Body of pancreas (tissue), 4 donors: ENCODE measurements at regions not wholly inside any gene's neighbourhood (a gene's known extent, or its start where the extent isn't known, plus 50 kb on each side); places are given as distances from the start of the nearest gene placed in this dataset.

Source experiments
- ATAC-seq: fragments of 150-250 bp; one replicate; pipeline ENCODE4 v1.9.1; 2016
- DNase-seq, 4 donors: peaks; one replicate each; pipeline ENCODE4 v3.0.0-alpha.2; 2019
- H3K27ac ChIP-seq, 4 donors: fragments of 200-600 bp; sonication (generic); 1 replicate in 3 of 4; 2 replicates in 1 of 4; pipeline versions ENCODE4 v1.5.1 to v1.6.1; 2016 to 2019; ENCODE audit warnings: mild to moderate bottlenecking in 1 of 4, mixed read lengths in 1 of 4, moderate library complexity in 1 of 4
- H3K27me3 ChIP-seq, 2 donors: fragments of 200-600 bp; sonication (generic); one replicate each; pipeline ENCODE4 v1.6.0; 2016; ENCODE audit warnings: mild to moderate bottlenecking in 1 of 2
- H3K36me3 ChIP-seq, 2 donors: fragments of 200-600 bp; sonication (generic); replicated peaks in 1 of 2; 2 replicates each; pipeline ENCODE4 v1.5.1; 2016; ENCODE audit warnings: low read depth in 2 of 2; ENCODE audit not compliant: insufficient read depth in 1 of 2
- H3K4me1 ChIP-seq: fragments of 200-600 bp; sonication (generic); one replicate; pipeline ENCODE4 v1.6.0; 2016
- H3K4me3 ChIP-seq, 2 donors: fragments of 200-600 bp; sonication (generic); 1 replicate in 1 of 2; 2 replicates in 1 of 2; pipeline ENCODE4 v1.5.1; 2016 to 2019
- H3K9me3 ChIP-seq, 3 donors: fragments of 200-600 bp; sonication (generic); 1 replicate in 2 of 3; 2 replicates in 1 of 3; pipeline ENCODE4 v1.5.1; 2016
- CTCF ChIP-seq, 7 experiments: fragments of 450-650 bp in 4 of 7; fragments of 200-600 bp in 3 of 7; sonication (generic) in 3 of 7; IDR thresholded peaks; one replicate each; pipeline ENCODE4 v1.5.1; 2016 to 2019; ENCODE audit warnings: antibody characterized with exemption in 7 of 7
- POLR2A ChIP-seq, 3 donors: fragments of 450-650 bp; IDR thresholded peaks; one replicate each; pipeline ENCODE4 v1.6.1; 2016; ENCODE audit warnings: antibody characterized with exemption in 3 of 3, mild to moderate bottlenecking in 2 of 3
- WGBS, 2 donors: methylation state at CpG; one replicate each; pipeline ENCODE4 v1.1.5; 2017; 5-methylcytosine and 5-hydroxymethylcytosine counted together
- intact Hi-C: fragments of 100-400 bp; cut with DNase I; formaldehyde crosslinking; loops from one replicate; pipeline ENCODE4 v1.15.1; 2023

DNA sequence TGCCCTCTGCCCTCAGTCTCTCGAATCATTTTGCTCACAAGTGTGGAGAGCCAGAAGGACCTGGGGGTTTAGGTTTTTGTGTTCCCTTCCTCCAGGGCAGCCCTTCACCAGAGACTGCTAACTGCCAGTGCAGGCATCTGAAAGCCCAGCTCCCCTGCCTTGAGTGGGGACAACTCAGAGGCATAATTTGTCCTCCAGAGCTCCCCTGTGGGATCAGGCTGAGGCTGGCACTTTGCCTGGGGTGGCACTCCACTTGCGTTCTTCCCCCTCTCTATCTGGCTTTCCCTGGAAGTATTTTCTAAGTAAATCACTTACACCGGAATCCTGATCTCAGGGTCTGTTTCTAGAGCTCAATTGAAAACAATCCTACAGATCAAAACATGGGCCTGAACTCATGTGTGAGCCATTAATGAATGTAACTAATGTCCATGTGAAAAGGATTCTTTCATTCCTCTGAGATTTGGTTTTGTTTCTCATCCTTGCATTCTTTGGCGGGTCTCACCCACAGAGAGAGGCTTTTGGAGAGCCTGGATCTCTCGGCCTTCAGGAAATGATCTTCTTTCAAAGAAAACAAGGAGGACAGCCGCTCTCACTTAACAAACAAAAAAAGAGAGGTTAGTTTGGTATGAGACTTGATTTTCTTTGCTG, 125.7 kb upstream of the RIPOR2 start:
- intact Hi-C loops, result no loop called here
- no peaks in the 10 kb centered on the region for H3K4me1 ChIP-seq
- no peak overlapping the region for H3K27ac ChIP-seq
- no peak overlapping the region for H3K4me3 ChIP-seq
- H3K36me3 ChIP-seq, result no peaks in the 10 kb centered on the region
- no peaks in the 10 kb centered on the region for H3K27me3 ChIP-seq
- no peak for DNase-seq
- TF ChIP-seq POLR2A (IDR thresholded peaks at IDR 0.05), result no peak
- TF ChIP-seq CTCF (IDR thresholded peaks at IDR 0.05), result no peak
- 75 to 77% methylated on average over 6 of the region's 6 CpGs for WGBS, 2 donors
- no peak for ATAC-seq
- no peaks in the 10 kb centered on the region for H3K9me3 ChIP-seq

DNA sequence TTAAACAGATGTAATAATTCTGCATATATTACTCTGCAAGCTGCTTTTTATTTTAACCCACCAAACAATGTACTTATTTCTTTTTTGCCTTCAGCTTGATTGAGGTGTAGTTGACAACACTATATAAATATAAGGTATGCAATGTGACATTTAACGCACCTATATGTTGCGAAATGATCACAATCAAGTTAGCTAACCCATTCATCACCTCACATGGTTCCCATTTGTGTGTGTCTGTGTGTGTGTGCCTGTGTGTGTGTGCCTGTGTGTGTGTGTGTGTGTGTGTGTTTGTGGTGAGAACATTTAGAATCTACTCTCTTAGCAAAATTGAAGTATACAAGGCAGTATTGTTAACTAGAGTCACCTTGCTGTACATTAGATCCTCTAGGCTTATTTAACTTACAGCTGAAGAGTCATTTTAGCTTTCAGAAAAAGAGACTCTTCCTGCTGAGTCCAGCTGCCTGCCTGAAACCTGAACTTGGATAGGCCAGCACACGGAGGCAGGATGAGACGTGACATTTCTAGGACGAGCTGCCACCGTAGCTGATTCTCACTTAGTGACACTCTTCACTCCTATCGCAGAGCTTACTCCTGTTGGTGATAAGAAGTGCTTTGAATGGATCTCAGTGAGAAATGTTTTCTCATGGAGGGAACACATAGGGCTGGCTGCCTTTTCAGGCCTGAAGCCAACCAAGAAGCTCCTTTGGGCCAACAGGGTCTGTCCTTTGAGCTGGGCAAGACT, 126.5 kb upstream of the RIPOR2 start:
- Histone ChIP-seq H3K27me3 (no peaks in the 10 kb centered on the region), H3K27ac (no peak overlapping the region), H3K36me3 (no peaks in the 10 kb centered on the region), H3K4me1 (no peaks in the 10 kb centered on the region), H3K9me3 (no peaks in the 10 kb centered on the region), H3K4me3 (no peak overlapping the region)
- 52 to 66% methylated on average over 7 of the region's 7 CpGs for WGBS, 2 donors
- DNase-seq (no peak), ATAC-seq (no peak)
- no peak for TF ChIP-seq POLR2A (IDR thresholded peaks at IDR 0.05)
- TF ChIP-seq CTCF (IDR thresholded peaks at IDR 0.05), result no peak
- intact Hi-C loops, result no loop called here

GRCh38 chr6:25064006-25064405, 128.2 kb upstream of the RIPOR2 start:
- no peak for ATAC-seq
- DNase-seq, result no peak
- Histone ChIP-seq H3K9me3 (no peaks in the 10 kb centered on the region), H3K27me3 (no peaks in the 10 kb centered on the region), H3K4me1 (no peaks in the 10 kb centered on the region), H3K36me3 (no peaks in the 10 kb centered on the region), H3K4me3 (no peak overlapping the region), H3K27ac (no peak overlapping the region)
- WGBS, 2 donors, result 95 to 100% methylated on average over 2 of the region's 2 CpGs
- intact Hi-C loops, result no loop called here
- TF ChIP-seq POLR2A (IDR thresholded peaks at IDR 0.05) (no peak), CTCF (IDR thresholded peaks at IDR 0.05) (no peak)

DNA sequence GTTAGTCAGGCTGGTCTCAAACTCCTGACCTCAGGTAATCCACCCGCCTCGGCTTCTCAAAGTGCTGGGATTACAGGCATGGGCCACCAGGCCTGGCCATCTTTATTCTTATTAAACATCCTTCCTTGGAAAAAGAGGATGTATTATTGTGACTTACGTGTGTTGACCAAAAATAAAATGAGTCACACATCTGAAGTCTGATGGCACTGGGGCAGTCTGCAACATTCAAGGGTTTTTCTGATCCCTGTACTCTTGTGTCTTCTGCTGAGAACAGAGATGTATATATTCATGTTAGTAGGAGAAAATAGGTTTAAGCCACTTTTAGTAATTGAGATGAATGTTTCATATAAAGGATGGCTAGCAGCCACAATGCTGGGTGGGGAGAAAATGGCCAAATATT, 129.9 kb upstream of the RIPOR2 start:
- intact Hi-C loops, result no loop called here
- WGBS, 2 donors, result 87 to 92% methylated on average over 3 of the region's 3 CpGs
- TF ChIP-seq CTCF (IDR thresholded peaks at IDR 0.05) (no peak), POLR2A (IDR thresholded peaks at IDR 0.05) (no peak)
- no peaks in the 10 kb centered on the region for H3K9me3 ChIP-seq
- H3K4me1 ChIP-seq, result no peaks in the 10 kb centered on the region
- H3K36me3 ChIP-seq, result no peaks in the 10 kb centered on the region
- no peak overlapping the region for H3K27ac ChIP-seq
- no peaks in the 10 kb centered on the region for H3K27me3 ChIP-seq
- H3K4me3 ChIP-seq, result no peak overlapping the region
- no peak for ATAC-seq
- DNase-seq, result no peak

DNA sequence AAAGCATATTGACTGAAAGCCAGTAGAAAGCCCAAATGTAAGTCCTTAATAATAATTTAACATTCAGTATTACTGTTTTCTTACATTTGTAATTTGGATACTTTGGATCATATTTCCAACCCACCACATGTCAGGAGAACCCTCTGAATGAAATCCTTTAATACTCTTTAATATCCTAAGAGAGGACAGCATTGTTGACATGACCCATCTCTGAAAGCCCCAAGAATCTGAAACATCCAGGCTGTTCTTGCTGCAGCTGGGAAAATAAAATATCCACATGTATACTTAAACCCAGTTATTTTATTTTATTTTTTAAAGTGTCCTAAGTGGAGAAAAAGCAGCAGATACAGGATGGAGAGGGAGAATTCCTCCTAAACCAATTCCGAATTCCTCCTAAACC, 130.8 kb upstream of the RIPOR2 start:
- intact Hi-C loops, result no loop called here
- DNase-seq, result no peak
- TF ChIP-seq POLR2A (IDR thresholded peaks at IDR 0.05), result no peak
- TF ChIP-seq CTCF (IDR thresholded peaks at IDR 0.05), result no peak
- no peaks in the 10 kb centered on the region for H3K27me3 ChIP-seq
- no peaks in the 10 kb centered on the region for H3K36me3 ChIP-seq
- ATAC-seq, result no peak
- WGBS, 2 donors, result 67 to 83% methylated on average over 1 of the region's 1 CpG
- no peaks in the 10 kb centered on the region for H3K4me1 ChIP-seq
- no peaks in the 10 kb centered on the region for H3K9me3 ChIP-seq
- no peak overlapping the region for H3K4me3 ChIP-seq
- no peak overlapping the region for H3K27ac ChIP-seq
